SK-N-SH treated with all-trans-retinoic acid at 6 μM for 48 hours (cell line): ENCODE measurements at regions not wholly inside any gene's neighbourhood (a gene's known extent, or its start where the extent isn't known, plus 50 kb on each side); places are given as distances from the start of the nearest gene placed in this dataset.

Experiments
- ATAC-seq: fragments of 200-7000 bp; cut with Tn5 transposase; 3 replicates; pipeline ENCODE4 v1.9.1; 2020; ENCODE audit warnings: mild to moderate bottlenecking, moderate library complexity
- ARNTL ChIP-seq: fragments of 450-650 bp; formaldehyde crosslinking; IDR thresholded peaks from 2 replicates; pipeline ENCODE4 v1.5.0; 2020; ENCODE audit warnings: low read depth, mild to moderate bottlenecking, moderate library complexity, borderline replicate concordance
- BACH2 ChIP-seq: fragments of 250-450 bp; sonication (Bioruptor Pico); IDR thresholded peaks from 2 replicates; pipeline ENCODE4 v1.9.0; 2021; ENCODE audit warnings: mild to moderate bottlenecking, borderline replicate concordance
- CSDC2 ChIP-seq: fragments of 250-450 bp; sonication (Bioruptor Pico); IDR thresholded peaks from 2 replicates; pipeline ENCODE4 v1.5.0; 2020; ENCODE audit warnings: mild to moderate bottlenecking, moderate library complexity
- GLIS3 ChIP-seq: fragments of 250-450 bp; sonication (Bioruptor Pico); IDR thresholded peaks from 2 replicates; pipeline ENCODE4 v1.5.0; 2020; ENCODE audit warnings: mild to moderate bottlenecking, moderate library complexity
- ISL1 ChIP-seq: fragments of 250-450 bp; sonication (Bioruptor Pico); IDR thresholded peaks from 2 replicates; pipeline ENCODE4 v2.1.2; 2022; ENCODE audit warnings: mild to moderate bottlenecking, moderate library complexity
- OSR1 ChIP-seq: fragments of 250-450 bp; sonication (Bioruptor Pico); IDR thresholded peaks from 2 replicates; pipeline ENCODE4 v1.8.0; 2022; ENCODE audit warnings: moderate library complexity, mild to moderate bottlenecking, inconsistent platforms
- PATZ1 ChIP-seq: fragments of 250-450 bp; sonication (Bioruptor Pico); IDR thresholded peaks from 2 replicates; pipeline ENCODE4 v1.8.0; 2020; ENCODE audit warnings: mild to moderate bottlenecking, moderate library complexity, borderline replicate concordance
- PPARA ChIP-seq: fragments of 250-450 bp; sonication (Bioruptor Pico); IDR thresholded peaks from 2 replicates; pipeline ENCODE4 v1.5.0; 2020; ENCODE audit warnings: mild to moderate bottlenecking, borderline replicate concordance
- RARB ChIP-seq: fragments of 250-450 bp; sonication (Bioruptor Pico); IDR thresholded peaks from 2 replicates; pipeline ENCODE4 v1.8.0; 2021; ENCODE audit warnings: mild to moderate bottlenecking, moderate library complexity
- SNAI2 ChIP-seq: fragments of 250-450 bp; sonication (Bioruptor Pico); IDR thresholded peaks from 2 replicates; pipeline ENCODE4 v1.5.0; 2020; ENCODE audit warnings: mild to moderate bottlenecking, moderate library complexity
- TCF4 ChIP-seq: fragments of 250-450 bp; sonication (Bioruptor Pico); IDR thresholded peaks from 2 replicates; pipeline ENCODE4 v1.8.0; 2021; ENCODE audit warnings: mild to moderate bottlenecking, moderate library complexity, borderline replicate concordance
- TOX ChIP-seq: fragments of 250-450 bp; sonication (Bioruptor Pico); IDR thresholded peaks from 2 replicates; pipeline ENCODE4 v1.8.0; 2021; ENCODE audit warnings: mild to moderate bottlenecking, moderate library complexity, borderline replicate concordance
- ZC3H10 ChIP-seq: fragments of 250-450 bp; sonication (Bioruptor Pico); IDR thresholded peaks from 2 replicates; pipeline ENCODE4 v1.5.1; 2021; ENCODE audit warnings: mild to moderate bottlenecking, moderate library complexity
- ZFP3 ChIP-seq: fragments of 250-450 bp; sonication (Bioruptor Pico); IDR thresholded peaks from 2 replicates; pipeline ENCODE4 v1.5.0; 2020; ENCODE audit warnings: mild to moderate bottlenecking, moderate library complexity
- ZFP30 ChIP-seq: fragments of 450-650 bp; formaldehyde crosslinking; IDR thresholded peaks from 2 replicates; pipeline ENCODE4 v1.5.0; 2022; ENCODE audit warnings: mild to moderate bottlenecking, moderate library complexity
- ZNF565 ChIP-seq: fragments of 450-650 bp; formaldehyde crosslinking; conservative IDR thresholded peaks from 2 replicates; pipeline ENCODE4 v1.5.0; 2020; ENCODE audit warnings: low read depth, mild to moderate bottlenecking, moderate library complexity
- ZNF70 ChIP-seq: fragments of 450-650 bp; formaldehyde crosslinking; IDR thresholded peaks from 2 replicates; pipeline ENCODE4 v1.5.0; 2020; ENCODE audit warnings: mild to moderate bottlenecking, moderate library complexity
- ZNF8 ChIP-seq: fragments of 450-650 bp; formaldehyde crosslinking; IDR thresholded peaks from 2 replicates; pipeline ENCODE4 v1.5.0; 2020; ENCODE audit warnings: mild to moderate bottlenecking, moderate library complexity
- TF ChIP-seq, protein P1 (sequence below): fragments of 250-450 bp; sonication (Bioruptor Pico); IDR thresholded peaks from 2 replicates; pipeline ENCODE4 v1.5.0; 2020; ENCODE audit warnings: mild to moderate bottlenecking, moderate library complexity
- TF ChIP-seq, protein P2 (sequence below): fragments of 250-450 bp; sonication (Bioruptor Pico); IDR thresholded peaks from 2 replicates; pipeline ENCODE4 v1.5.1; 2021; ENCODE audit warnings: mild to moderate bottlenecking, moderate library complexity

- TF ChIP-seq, protein P1, sequence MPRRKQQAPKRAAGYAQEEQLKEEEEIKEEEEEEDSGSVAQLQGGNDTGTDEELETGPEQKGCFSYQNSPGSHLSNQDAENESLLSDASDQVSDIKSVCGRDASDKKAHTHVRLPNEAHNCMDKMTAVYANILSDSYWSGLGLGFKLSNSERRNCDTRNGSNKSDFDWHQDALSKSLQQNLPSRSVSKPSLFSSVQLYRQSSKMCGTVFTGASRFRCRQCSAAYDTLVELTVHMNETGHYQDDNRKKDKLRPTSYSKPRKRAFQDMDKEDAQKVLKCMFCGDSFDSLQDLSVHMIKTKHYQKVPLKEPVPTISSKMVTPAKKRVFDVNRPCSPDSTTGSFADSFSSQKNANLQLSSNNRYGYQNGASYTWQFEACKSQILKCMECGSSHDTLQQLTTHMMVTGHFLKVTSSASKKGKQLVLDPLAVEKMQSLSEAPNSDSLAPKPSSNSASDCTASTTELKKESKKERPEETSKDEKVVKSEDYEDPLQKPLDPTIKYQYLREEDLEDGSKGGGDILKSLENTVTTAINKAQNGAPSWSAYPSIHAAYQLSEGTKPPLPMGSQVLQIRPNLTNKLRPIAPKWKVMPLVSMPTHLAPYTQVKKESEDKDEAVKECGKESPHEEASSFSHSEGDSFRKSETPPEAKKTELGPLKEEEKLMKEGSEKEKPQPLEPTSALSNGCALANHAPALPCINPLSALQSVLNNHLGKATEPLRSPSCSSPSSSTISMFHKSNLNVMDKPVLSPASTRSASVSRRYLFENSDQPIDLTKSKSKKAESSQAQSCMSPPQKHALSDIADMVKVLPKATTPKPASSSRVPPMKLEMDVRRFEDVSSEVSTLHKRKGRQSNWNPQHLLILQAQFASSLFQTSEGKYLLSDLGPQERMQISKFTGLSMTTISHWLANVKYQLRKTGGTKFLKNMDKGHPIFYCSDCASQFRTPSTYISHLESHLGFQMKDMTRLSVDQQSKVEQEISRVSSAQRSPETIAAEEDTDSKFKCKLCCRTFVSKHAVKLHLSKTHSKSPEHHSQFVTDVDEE (CRISPR knock-in tag): no peak
- no peak for TF ChIP-seq ZNF8
- no peak for TF ChIP-seq PPARA (CRISPR knock-in tag)
- TF ChIP-seq, protein P2, sequence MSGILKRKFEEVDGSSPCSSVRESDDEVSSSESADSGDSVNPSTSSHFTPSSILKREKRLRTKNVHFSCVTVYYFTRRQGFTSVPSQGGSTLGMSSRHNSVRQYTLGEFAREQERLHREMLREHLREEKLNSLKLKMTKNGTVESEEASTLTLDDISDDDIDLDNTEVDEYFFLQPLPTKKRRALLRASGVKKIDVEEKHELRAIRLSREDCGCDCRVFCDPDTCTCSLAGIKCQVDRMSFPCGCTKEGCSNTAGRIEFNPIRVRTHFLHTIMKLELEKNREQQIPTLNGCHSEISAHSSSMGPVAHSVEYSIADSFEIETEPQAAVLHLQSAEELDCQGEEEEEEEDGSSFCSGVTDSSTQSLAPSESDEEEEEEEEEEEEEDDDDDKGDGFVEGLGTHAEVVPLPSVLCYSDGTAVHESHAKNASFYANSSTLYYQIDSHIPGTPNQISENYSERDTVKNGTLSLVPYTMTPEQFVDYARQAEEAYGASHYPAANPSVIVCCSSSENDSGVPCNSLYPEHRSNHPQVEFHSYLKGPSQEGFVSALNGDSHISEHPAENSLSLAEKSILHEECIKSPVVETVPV (CRISPR knock-in tag): no peak
- no peak for TF ChIP-seq ZFP30 (CRISPR knock-in tag)
- no peak for TF ChIP-seq CSDC2
- no peak for ATAC-seq
Measured at GRCh38 chr6:16063580-16063979, 65.3 kb upstream of the MYLIP start.

DNA sequence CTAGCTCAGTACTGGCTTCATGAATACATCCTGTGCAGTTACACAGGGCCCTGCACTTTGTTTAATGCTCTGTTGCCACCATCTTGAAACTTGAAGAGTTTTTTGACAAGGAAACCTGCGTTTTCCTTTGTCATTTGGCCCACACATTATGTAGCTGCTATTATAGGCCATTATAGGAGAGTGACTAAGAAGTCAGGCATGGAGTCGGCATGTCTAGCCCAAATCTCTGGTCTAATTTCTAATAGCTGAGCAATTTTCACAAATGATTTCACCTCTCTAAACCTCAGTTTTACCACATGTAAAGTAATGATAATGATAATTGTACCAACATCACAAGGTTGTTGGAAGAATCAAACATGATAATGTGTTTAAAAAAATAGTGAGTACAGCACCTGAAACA lies 67.1 kb upstream of the MYLIP start:
- TF ChIP-seq OSR1: no peak
- no peak for TF ChIP-seq ISL1 (CRISPR knock-in tag)
- TF ChIP-seq SNAI2: no peak
- TF ChIP-seq PATZ1 (CRISPR knock-in tag): no peak
- no peak for TF ChIP-seq RARB (CRISPR knock-in tag)
- TF ChIP-seq ZNF8: no peak
- no peak for TF ChIP-seq BACH2
- TF ChIP-seq GLIS3 (CRISPR knock-in tag): no peak
- TF ChIP-seq ZNF565: no peak
- TF ChIP-seq TOX: no peak
- no peak for TF ChIP-seq ZC3H10 (CRISPR knock-in tag)
- TF ChIP-seq ZFP30 (CRISPR knock-in tag): no peak
- TF ChIP-seq, protein P2 (CRISPR knock-in tag): no peak
- no peak for TF ChIP-seq ARNTL (CRISPR knock-in tag)
- no peak for TF ChIP-seq CSDC2
- no peak for TF ChIP-seq ZFP3 (CRISPR knock-in tag)
- TF ChIP-seq, protein P1 (CRISPR knock-in tag): no peak
- TF ChIP-seq TCF4 (CRISPR knock-in tag): no peak
- TF ChIP-seq ZNF70 (CRISPR knock-in tag): no peak
- no peak for ATAC-seq

DNA sequence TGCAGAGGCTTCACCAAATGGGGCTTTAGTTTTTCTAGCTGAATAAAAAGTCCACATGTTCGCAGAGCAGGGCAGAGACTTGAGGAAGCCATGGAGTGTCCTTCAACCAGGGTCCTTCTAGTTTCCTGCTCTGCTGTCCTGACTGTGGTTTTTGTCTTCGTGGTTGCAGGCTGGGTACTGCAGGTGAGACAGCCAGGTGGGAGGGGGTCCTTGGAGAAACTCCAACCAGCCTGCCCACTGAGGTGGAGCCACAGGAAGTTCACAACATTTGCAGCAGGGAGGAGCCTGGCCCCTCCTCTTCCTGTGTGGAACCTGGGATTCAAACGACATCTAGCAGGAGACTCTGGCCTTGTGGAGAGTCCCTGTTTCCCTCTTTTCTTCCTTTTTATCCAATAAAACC lies 68.8 kb upstream of the MYLIP start:
- TF ChIP-seq ZNF70 (CRISPR knock-in tag) (no peak), ZFP30 (CRISPR knock-in tag) (no peak), TOX (no peak), SNAI2 (no peak), PATZ1 (CRISPR knock-in tag) (no peak)
- ATAC-seq: no peak
